Stimulated activated CD4-positive, alpha-beta T cell treated with anti-CD3 and anti-CD28 coated beads, Interleukin-4, amount 100 ng/mL, for 24 hours (primary cell): ENCODE measurements at regions not wholly inside any gene's neighbourhood (a gene's known extent, or its start where the extent isn't known, plus 50 kb on each side); places are given as distances from the start of the nearest gene placed in this dataset.

Source experiments
- DNase-seq: peaks from one replicate; pipeline ENCODE4 v3.0.0-alpha.2; 2020

DNA sequence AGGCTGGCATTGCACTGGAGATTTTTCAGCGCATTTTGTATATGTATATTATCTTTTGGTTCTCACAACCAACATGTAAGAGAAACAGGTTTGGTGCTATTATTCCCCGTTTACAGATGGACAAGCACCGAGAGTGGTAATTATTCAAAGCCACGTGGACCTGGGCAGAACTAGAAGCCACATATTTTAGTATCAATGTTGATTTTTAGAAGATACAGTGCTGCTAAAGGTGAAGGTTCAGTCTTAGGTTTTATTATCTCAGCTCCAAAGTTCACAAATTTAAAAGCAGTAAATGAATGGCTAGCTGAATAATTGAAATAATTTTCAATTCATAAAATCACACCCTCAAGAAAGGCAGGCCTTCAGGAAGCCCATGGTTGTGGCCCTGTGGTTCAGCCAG, 400.6 kb upstream of the ID2 start:
- no peak for DNase-seq

- DNase-seq = no peak
These were observed 399.7 kb upstream of the ID2 start for GRCh38 chr2:8281950-8282857.

DNA sequence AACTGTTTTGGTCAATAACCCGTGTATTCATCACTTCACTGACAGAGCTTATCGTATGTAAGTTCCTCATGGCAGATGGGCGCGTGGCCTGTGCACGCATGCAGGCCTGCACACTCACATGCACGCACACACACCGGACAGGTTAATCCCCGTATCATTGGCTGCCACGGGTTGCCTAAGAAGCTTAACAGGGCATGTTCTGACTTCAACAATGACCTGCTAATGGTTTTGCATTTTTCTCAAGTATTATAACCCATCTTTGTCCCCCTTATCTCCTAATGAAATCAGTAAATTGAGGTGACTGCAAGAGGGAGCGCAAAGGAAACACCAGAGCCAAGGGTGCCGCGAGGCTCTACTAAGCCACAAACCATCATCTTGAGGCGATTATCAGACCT, 399.0 kb upstream of the ID2 start:
- no peak for DNase-seq

DNA sequence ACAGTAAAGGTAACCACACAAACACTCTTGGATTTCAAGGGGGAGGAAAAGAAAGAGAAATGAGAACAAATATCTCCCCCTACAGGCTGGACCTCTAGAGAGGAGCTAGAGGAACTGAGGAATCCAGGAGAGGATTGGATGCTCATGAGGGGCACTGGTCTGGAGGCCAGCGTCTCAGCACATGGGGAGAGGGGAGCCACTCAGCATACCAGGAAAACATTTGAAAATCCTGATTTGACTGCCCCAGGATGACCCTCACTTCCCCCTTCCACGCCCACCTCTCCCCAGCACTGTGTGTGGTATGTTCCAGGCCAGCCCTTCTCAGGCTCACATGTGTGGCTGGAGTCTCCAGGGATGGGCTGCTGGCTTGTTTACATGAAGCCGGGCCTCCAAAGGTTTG, 396.8 kb upstream of the ID2 start:
- DNase-seq = no peak

GRCh38 chr2:8285898-8286297, 396.0 kb upstream of the ID2 start:
- no peak for DNase-seq

GRCh38 chr2:8288206-8288605, 393.6 kb upstream of the ID2 start:
- no peak for DNase-seq

DNA sequence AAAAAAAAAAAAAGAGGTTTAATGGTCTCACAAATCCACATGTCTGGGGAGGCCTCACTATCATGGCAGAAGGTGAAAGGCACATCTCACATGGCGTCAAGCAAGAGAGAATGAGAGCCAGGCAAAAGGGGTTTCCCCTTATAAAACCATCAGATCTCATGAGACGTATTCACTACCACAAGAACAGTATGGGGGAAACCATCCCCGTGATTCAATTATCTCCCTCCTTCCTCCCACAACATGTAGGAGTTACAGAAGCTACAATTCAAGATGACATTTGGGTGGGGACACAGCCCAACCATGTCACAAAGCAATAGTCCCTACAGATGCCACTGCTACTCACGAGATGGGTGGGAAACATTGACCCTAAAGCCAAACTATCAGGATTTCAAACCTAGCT, 392.7 kb upstream of the ID2 start:
- DNase-seq = peak; percentile 41

DNA sequence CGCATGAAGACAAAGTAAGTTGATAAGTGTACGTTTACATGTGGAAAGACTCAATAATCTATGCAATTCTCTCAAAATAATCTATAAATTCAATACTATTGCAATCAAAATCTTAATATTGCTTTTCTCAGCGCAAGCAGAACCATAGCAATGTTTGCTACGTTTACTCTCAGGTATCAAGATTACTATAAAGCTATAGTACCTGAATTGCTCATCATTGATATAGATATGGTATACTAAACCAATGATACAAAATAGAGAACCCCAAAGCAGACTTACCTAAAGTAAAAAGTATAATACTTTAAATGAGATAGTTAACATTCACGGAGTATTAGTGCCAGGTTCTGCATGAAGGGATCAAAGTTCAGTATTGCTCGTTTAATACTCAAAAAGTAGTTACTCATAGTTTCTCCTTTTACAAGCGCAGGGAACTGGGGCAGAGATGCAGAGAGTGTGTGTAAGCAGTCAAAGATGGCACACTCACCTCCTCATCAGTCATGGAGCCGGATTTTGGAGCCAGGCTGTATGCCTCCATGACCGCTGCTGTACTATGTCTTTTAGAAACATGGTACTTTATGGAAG, 391.0 kb upstream of the ID2 start:
- DNase-seq = no peak

DNA sequence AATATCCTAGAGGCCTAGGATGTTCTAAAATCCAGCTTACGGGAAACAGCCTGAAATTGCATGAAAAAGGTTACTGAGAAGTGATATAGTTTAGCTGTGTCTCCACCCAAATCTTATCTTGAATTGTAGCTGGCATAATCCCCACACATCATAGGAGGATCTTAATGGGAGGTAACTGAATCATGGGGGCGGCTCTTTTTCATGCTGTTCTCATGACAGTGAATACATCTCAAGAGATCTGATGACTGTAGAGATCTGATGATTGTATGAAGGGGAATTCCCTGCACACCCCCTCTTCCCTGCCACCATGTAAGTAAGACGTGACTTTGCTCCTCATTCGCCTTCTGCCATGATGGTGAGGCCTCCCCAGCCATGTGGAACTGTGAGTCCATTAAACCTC, 385.6 kb upstream of the ID2 start:
- DNase-seq = peak; percentile 54

GRCh38 chr2:8297376-8298231, 384.3 kb upstream of the ID2 start:
- no peak for DNase-seq

GRCh38 chr2:8298783-8299182, 383.1 kb upstream of the ID2 start:
- no peak for DNase-seq

DNA sequence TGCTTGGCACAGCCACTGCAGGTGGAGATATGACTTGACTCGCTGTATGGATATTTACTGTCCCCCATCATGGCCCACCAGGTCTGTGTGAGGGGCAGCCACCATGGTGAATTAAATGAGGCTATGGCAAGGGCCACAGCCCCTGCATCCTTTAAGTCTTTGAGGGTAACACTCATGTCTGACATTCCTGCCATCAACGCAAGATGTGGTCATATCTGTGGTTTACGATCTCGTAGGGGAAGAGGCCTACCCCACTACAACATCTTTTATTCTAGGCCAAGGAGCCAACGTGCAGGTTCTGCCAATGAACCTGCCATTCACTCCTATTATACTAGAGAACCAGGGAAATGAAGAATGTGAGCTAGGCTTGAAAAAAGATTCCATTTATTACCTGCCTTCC, 381.6 kb upstream of the ID2 start:
- no peak for DNase-seq

GRCh38 chr2:8300905-8301304, 381.0 kb upstream of the ID2 start:
- DNase-seq = no peak

DNA sequence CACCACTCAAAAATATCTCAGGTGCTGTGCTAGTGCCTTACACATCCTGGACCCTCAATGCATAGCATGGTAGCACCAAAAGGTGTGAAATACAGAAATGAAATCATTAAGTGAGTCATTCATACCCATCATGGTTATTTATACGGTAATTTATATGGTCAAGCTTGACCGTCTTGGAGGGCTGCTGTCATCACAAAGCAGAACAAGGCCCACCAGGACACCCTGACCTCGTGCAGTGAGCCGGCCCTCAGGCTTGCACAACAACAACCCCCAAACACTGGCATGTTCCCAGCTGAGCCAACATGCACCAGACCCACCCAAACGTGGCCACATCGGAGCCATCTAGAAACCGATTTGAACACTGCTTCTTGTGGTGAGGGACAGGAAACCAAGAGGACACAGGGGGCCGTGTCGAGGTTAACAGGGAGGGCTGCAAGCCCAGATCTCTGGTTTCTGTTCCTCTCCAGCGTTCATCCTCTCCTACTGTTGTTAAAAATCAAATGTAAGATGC, 378.5 kb upstream of the ID2 start:
- peak; percentile 69 for DNase-seq

- no peak for DNase-seq
These were observed 376.8 kb upstream of the ID2 start for GRCh38 chr2:8304821-8305766.

DNA sequence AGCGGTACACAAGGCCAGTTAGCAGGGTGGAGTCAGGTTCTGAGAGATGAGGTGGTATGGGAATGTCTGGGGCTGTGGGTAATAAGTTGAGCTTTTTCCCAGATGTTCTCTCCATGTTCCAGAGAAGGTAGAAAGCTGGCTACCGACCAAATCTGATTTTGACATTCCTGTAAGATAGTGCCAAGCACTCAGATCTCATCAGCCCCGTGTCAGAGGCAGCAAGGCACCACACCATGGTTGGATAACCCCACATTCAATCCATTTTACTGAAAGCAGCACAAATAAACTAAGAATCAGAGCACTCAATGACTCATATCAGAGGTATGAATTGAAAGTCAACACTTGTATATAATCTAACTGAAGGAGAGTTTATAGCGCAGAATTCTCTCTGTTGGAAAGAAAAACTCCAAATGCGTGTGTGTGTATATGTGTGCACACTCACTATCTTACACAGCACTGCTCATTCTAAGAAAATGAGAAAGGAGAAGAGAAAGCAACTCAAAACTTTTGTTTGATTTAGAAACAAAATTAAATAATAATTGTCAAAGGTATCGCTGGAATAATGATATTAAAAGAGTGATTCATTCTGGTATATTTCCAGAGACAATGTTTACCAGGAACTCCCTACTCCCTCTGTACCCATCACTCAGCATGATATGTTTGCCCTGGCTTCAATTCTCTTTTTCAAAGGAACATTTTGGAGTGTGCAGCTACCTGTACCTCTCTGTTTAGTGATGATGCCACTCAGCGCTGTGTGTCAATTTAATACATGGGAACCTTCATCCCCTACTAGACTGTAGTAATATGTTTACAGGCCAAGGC, 375.1 kb upstream of the ID2 start:
- DNase-seq = no peak

GRCh38 chr2:8307606-8308180, 374.2 kb upstream of the ID2 start:
- no peak for DNase-seq

- DNase-seq = no peak
These were observed 372.7 kb upstream of the ID2 start for GRCh38 chr2:8309131-8309530.

GRCh38 chr2:8310557-8311455, 371.1 kb upstream of the ID2 start:
- DNase-seq = peak; percentile 55

DNA sequence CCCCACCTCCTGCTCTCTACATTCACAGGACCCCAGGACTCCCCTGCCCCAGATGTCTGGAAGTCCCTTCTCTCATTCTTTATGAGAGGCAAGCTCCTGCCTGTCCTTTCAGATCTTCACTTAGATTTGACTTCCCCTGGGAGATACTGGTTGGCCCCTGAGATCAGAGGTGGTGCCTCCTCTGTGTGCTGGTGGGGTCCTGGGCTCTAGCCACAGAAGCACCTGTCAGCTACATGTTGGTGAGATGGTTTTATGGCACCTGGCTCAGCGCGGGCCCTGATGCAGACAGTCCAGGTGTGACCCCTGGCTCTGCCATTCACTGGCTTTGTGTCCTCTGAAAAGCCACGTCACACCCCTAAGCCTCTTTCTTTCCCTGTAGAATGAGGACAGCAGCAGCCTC, 369.6 kb upstream of the ID2 start:
- DNase-seq = no peak
